Cardiac muscle cell (in vitro differentiated cells and primary cell): ENCODE measurements at regions not wholly inside any gene's neighbourhood (a gene's known extent, or its start where the extent isn't known, plus 50 kb on each side); places are given as distances from the start of the nearest gene placed in this dataset.

Experiments used
- DNase-seq, 2 donors: peaks; one replicate each; pipeline versions ENCODE4 v3.0.0 to v3.0.0-alpha.2; 2010 to 2017; ENCODE audit warnings: low read depth in 1 of 2, low spot score in 1 of 2
- H3K27ac ChIP-seq: fragments of 200-600 bp; sonication (generic); 2 replicates; pipeline ENCODE4 v1.5.1; 2016
- H3K27me3 ChIP-seq: fragments of 200-600 bp; sonication (generic); 2 replicates; pipeline ENCODE4 v1.6.0; 2016; ENCODE audit warnings: control low read depth
- H3K36me3 ChIP-seq: fragments of 200-600 bp; sonication (generic); 2 replicates; pipeline ENCODE4 v1.5.1; 2016; ENCODE audit warnings: control low read depth
- H3K4me1 ChIP-seq: fragments of 200-600 bp; sonication (generic); 2 replicates; pipeline ENCODE4 v1.8.1; 2017; ENCODE audit warnings: low read depth, mild to moderate bottlenecking, mixed run types
- H3K4me3 ChIP-seq: fragments of 200-600 bp; sonication (generic); 2 replicates; pipeline ENCODE4 v1.5.1; 2016; ENCODE audit warnings: mild to moderate bottlenecking
- H3K9me3 ChIP-seq: fragments of 200-600 bp; sonication (generic); 2 replicates; pipeline ENCODE4 v1.5.1; 2017; ENCODE audit warnings: low read depth, mild to moderate bottlenecking, control low read depth
- CTCF ChIP-seq: IDR thresholded peaks from 2 replicates; pipeline ENCODE4 v1.5.1; 2012; ENCODE audit warnings: low read depth, mild to moderate bottlenecking, low read length

GRCh38 chr7:136618818-136619217 lies 249.6 kb upstream of the CHRM2 start:
- no peak for DNase-seq
- no peaks in the 10 kb centered on the region for H3K27me3 ChIP-seq
- no peak overlapping the region for H3K4me3 ChIP-seq
- no peaks in the 10 kb centered on the region for H3K36me3 ChIP-seq
- H3K9me3 ChIP-seq, result no peaks in the 10 kb centered on the region
- TF ChIP-seq CTCF, result no peak
- H3K4me1 ChIP-seq, result no peaks in the 10 kb centered on the region
- no peak overlapping the region for H3K27ac ChIP-seq

- H3K4me3 ChIP-seq, result no peak overlapping the region
- no peaks in the 10 kb centered on the region for H3K9me3 ChIP-seq
- H3K27ac ChIP-seq, result no peak overlapping the region
- no peaks in the 10 kb centered on the region for H3K4me1 ChIP-seq
- no peak for TF ChIP-seq CTCF
- H3K27me3 ChIP-seq, result no peaks in the 10 kb centered on the region
- DNase-seq, result no peak
- H3K36me3 ChIP-seq, result no peaks in the 10 kb centered on the region
These were observed 251.3 kb upstream of the CHRM2 start for GRCh38 chr7:136617176-136617575.

- Histone ChIP-seq H3K4me3 (no peak overlapping the region), H3K27me3 (no peaks in the 10 kb centered on the region), H3K36me3 (no peaks in the 10 kb centered on the region), H3K9me3 (no peaks in the 10 kb centered on the region), H3K27ac (no peak overlapping the region), H3K4me1 (no peaks in the 10 kb centered on the region)
- no peak for TF ChIP-seq CTCF
- no peak for DNase-seq
These were observed 262.7 kb upstream of the CHRM2 start for GRCh38 chr7:136605532-136606329.

- Histone ChIP-seq H3K27ac (no peak overlapping the region), H3K9me3 (no peaks in the 10 kb centered on the region), H3K4me3 (no peak overlapping the region), H3K36me3 (no peaks in the 10 kb centered on the region), H3K27me3 (no peaks in the 10 kb centered on the region), H3K4me1 (no peaks in the 10 kb centered on the region)
- TF ChIP-seq CTCF, result no peak
- DNase-seq, result no peak
These were observed 266.7 kb upstream of the CHRM2 start for GRCh38 chr7:136601772-136602171.

GRCh38 chr7:136600475-136600874 lies 268.0 kb upstream of the CHRM2 start:
- Histone ChIP-seq H3K4me1 (no peaks in the 10 kb centered on the region), H3K9me3 (no peaks in the 10 kb centered on the region), H3K36me3 (no peaks in the 10 kb centered on the region), H3K27me3 (no peaks in the 10 kb centered on the region), H3K27ac (no peak overlapping the region), H3K4me3 (no peak overlapping the region)
- DNase-seq, result no peak
- TF ChIP-seq CTCF, result no peak
